SK-N-SH treated with all-trans-retinoic acid at 6 μM for 48 hours (cell line): ENCODE measurements at regions not wholly inside any gene's neighbourhood (a gene's known extent, or its start where the extent isn't known, plus 50 kb on each side); places are given as distances from the start of the nearest gene placed in this dataset.

Source experiments
- ARNTL ChIP-seq: fragments of 450-650 bp; formaldehyde crosslinking; IDR thresholded peaks from 2 replicates; pipeline ENCODE4 v1.5.0; 2020; ENCODE audit warnings: low read depth, mild to moderate bottlenecking, moderate library complexity, borderline replicate concordance
- ISL1 ChIP-seq: fragments of 250-450 bp; sonication (Bioruptor Pico); IDR thresholded peaks from 2 replicates; pipeline ENCODE4 v2.1.2; 2022; ENCODE audit warnings: mild to moderate bottlenecking, moderate library complexity

DNA sequence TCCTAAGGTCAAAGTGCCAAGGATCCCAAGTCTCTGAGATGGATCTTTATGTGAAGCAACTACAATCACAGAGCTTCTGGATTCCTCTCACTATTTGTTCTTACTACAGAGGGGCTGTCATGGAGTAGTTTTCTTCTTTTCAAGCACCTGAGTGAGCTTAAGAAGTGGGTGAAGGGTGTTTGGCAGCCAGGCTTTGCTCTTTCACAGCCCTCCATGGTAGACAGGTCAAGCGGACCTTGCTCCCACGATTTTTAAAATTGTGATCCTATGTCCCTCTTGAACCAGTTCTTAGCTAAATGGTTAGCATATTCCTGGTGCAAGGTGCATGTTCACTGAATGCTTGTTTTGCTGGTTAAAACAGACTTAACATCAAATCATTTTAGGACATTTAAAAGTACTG is 332.2 kb downstream of the GADD45G start:
- TF ChIP-seq ARNTL (CRISPR knock-in tag) (no peak), ISL1 (CRISPR knock-in tag) (no peak)
